SH-SY5Y (cell line): ENCODE measurements at regions not wholly inside any gene's neighbourhood (a gene's known extent, or its start where the extent isn't known, plus 50 kb on each side); places are given as distances from the start of the nearest gene placed in this dataset.
A peak's percentile ranks its signal among the peaks of the same experiment; 100 is the strongest.

Experiments used
- GATA2 ChIP-seq: IDR thresholded peaks from 2 replicates; pipeline ENCODE4 v1.6.1; 2011; ENCODE audit warnings: mild to moderate bottlenecking, low read depth, low read length
- GATA3 ChIP-seq: IDR thresholded peaks from 2 replicates; pipeline ENCODE4 v1.6.1; 2011; ENCODE audit warnings: low read depth, mild to moderate bottlenecking, low read length, moderate library complexity

GRCh38 chr1:228992907-228993535 is 257.7 kb downstream of the RHOU start:
- no peak for TF ChIP-seq GATA2
- no peak for TF ChIP-seq GATA3

GRCh38 chr1:228994676-228995594 is 259.7 kb downstream of the RHOU start:
- no peak for TF ChIP-seq GATA2
- TF ChIP-seq GATA3 = no peak

- no peak for TF ChIP-seq GATA2
- no peak for TF ChIP-seq GATA3
These were observed 261.0 kb downstream of the RHOU start for GRCh38 chr1:228996281-228996680.

DNA sequence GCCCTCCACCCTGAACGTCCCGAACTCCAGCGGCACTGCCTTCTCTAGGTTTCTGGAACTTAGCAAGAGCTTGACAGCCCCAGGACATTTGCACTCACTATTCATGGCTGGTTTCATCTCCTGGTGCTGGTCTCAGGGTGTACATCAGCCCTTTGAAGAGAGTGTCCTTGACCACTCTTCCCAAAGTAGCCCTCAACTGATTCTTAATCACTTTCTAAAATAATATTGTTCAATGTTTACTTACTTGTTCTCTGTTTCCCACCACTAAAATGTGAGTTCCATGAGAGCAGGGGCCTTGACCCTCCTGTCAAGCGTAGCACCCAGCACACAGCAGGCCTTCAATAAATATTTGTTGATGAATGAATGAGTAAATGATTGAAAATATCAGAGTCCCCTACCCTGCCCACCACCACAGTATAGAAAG is 262.5 kb downstream of the RHOU start:
- TF ChIP-seq GATA3 (no peak), GATA2 (no peak)

DNA sequence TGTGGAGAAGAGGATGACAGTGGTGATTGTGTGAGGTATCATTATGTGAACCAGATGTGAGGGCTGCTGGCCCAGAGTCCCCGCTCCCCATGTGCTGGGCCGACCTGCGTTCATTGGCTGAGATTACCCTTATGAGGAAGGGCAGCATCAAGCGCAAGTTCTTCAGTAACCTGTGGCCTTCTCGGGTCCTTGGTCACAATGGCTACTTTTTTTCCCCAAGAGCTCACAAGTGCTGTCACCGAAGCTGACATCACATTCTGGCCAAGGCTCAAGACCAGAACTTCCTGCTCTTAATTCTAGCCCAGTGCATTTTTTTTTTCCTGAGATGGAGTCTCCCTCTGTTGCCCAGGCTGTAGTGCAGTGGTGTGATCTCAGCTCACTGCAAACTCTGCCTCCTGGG is 262.9 kb downstream of the RHOU start:
- TF ChIP-seq GATA2 (no peak), GATA3 (no peak)

DNA sequence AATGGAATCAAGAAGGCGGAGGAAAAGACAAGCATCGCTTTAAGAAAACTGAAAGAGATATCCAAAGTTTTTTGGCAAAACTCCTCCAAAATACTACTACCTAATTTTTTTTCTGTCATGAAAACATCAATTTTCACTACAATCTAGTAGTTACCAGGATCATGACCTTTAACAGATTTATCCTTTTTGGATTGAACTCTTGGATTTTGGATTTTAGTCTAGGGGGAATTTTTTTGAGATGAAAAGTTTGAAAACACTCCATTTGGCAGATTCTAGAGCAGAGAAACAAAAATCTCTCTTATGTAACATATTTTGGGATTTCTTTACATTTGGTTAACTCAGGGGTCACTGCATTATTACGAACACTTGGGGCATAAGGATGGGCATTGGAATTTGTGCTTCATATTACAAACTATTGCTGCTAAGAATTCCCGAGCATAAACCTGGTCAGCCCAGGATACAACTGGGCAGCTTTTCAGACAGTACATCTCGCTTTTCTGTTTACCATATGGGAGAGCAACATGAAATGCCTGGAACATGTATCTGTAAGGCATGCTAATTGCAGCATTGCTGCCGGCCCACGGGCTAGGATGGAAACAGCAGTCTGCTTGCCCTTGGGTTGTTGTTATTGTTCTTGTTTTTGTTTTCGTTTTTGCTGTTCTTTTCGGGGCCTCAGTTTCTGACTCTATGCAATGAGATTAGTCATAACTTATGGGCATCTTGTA is 264.3 kb downstream of the RHOU start:
- no peak for TF ChIP-seq GATA3
- TF ChIP-seq GATA2 = no peak

DNA sequence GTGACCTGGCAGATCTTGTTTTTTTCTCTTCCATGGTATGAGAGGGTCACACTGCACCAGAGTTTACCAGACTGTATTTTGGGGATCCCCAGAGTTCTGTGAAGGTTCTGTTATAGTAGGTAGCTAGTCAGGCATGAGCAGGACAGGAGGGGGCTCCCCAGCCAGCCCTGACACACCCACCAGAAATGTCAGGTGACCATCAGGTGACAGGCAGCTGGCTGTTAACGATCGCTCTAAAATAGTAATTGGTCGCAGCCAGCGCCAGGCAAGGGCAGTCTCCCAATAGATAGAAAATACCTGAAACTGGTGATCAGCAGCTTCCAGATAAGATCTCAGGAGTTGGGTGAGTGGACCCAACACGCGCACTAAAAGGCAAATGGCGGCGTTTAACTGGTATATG is 264.9 kb downstream of the RHOU start:
- TF ChIP-seq GATA3 (no peak), GATA2 (peak; percentile 24; the same call in 1 of the 2 replicates)

GRCh38 chr1:229001467-229002011 is 266.3 kb downstream of the RHOU start:
- no peak for TF ChIP-seq GATA2
- no peak for TF ChIP-seq GATA3

DNA sequence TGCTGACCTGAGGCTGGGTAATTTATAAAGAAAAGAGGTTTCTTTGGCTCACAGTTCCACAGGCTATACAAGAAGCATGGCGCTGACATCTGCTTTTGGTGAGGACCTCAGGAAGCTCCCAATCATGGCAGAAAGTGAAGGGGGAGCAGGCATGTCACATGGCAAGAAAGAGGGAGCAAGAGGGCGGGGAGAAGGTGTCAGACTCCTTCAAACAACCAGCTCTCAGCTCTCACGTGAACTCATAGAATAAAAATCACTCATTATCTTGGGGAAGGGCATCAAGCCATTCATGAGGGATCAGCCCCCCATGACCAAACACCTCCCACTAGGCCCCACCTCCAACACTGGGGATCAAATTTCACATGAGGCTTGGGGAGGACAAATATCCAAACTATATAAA is 266.8 kb downstream of the RHOU start:
- TF ChIP-seq GATA2 (no peak), GATA3 (no peak)

DNA sequence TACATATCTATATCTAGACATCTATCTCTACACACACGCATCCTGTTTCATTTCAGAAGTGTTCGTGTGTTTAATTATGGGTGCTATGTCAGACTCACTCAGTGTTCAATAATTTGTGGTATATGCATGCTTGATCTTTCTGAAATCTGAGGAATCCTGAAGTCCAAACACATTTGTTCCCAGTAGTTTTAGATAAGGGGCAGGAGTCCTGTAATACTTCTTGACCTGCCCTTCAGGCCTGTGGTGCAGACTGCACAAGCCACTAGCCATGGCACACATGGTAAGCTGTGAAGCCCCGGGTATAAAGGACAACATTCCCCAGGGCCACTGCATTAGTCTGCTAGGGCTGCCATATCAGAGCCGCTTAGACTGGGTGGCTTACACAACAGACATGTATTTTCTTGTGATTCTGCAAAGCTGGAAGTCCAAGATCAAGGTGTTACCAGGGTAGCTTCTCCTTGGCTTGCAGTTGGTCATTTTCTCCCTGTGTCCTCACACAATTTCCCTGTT is 267.2 kb downstream of the RHOU start:
- TF ChIP-seq GATA2 (no peak), GATA3 (no peak)

DNA sequence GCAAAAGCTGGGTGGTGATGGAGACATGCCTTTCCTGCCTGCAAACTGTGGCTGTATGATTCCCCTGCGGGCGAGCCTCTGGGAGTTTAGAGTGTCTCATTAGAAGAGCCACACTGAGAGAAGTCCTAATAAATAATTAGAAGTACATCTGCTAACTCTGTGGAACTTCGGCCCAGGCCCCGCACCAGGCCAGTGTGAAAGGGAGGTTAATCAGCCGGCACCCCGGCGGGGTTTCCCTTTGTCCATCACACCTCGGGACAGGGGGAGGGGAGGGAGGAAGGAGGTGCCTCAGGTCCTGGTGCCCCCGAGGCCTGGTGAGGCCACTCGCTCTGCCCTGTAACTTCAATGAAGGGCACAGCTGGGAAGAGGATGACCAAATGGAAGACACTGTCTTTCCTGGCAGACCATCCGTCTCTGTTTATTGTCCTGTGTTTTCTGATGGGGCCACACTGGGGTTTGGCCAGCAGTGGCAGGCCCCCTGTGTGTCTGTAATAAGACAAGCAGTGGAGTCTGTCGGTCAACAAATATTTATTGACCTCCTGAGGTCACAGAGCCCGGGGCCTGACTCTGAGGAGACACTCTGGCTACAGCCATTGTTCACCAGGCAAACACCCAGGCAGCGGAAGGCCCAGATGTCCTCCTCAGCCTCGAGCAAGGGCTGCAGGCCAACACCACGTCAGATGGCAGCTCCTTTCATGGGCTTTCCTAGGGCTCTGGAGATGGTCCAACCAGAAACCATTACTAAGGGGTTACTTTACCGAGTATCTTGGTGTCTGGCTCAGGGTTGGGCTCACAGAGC is 267.5 kb upstream of the RAB4A start:
- TF ChIP-seq GATA2 = no peak
- TF ChIP-seq GATA3 = no peak

GRCh38 chr1:229004066-229004833 is 266.7 kb upstream of the RAB4A start:
- no peak for TF ChIP-seq GATA3
- TF ChIP-seq GATA2 = no peak

GRCh38 chr1:229005097-229005496 is 265.8 kb upstream of the RAB4A start:
- no peak for TF ChIP-seq GATA3
- no peak for TF ChIP-seq GATA2
